GM19467 (cell line): ENCODE measurements at regions not wholly inside any gene's neighbourhood (a gene's known extent, or its start where the extent isn't known, plus 50 kb on each side); places are given as distances from the start of the nearest gene placed in this dataset.
"Not testable (repeated sequence)": the region's sequence is repeated elsewhere in the genome, so short reads cannot be mapped to it uniquely, and the experiment has no call there.

Experiments used
- ATAC-seq: cut with Tn5 transposase; IDR thresholded peaks from one replicate; pipeline ENCODE4 v1.9.1; 2021; ENCODE audit warnings: mild to moderate bottlenecking, moderate library complexity; ENCODE audit not compliant: unreplicated experiment

GRCh38 chr1:102178480-102178879 is 181.8 kb upstream of the OLFM3 start:
- no peak for ATAC-seq

DNA sequence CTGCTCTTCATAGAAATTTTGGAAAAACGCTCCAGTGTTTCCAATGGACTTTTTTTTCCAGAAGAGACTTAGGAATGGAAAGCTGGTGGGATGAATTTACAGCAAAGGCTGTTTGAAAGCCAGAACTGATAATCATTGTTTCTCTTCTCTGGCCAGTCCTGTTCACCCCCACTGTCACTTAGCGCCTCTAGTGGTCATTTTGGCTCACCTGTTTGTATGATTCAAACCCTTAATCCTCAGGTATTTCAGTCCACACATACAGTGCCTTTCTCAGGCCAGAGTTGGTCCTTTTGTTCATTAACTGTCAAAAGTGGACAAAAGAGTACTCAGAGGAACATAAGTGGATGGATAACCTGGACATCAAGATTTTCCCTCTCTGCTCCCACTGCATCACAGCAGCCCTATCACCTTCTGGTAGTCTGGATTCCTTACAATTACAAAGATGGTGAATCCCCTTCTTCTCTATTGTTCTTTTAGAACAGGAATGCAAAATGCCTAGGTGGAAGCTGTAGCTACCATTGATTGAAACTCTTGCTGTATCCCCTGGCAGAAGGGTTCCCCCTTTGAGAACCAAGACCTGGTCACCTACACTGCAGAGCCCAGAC is 177.6 kb upstream of the OLFM3 start:
- ATAC-seq, result peak; percentile 80

DNA sequence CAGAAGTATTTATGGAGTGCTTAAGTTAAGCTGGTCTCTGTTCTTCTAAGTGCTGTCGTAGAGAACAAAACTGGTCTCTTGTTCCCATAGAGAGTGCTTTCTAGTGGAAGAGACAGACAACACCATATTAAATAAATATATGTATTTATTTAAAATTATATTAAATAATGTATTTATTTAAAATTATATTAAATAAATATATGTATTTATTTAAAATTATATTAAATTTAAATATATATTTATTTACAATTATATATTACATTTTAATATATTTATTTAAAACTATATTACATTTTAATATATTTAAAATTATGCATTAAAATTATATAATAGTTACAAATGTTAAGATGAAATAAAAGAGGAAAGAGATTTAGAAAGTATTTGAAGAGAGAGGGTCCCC is 175.5 kb upstream of the OLFM3 start:
- no peak for ATAC-seq

DNA sequence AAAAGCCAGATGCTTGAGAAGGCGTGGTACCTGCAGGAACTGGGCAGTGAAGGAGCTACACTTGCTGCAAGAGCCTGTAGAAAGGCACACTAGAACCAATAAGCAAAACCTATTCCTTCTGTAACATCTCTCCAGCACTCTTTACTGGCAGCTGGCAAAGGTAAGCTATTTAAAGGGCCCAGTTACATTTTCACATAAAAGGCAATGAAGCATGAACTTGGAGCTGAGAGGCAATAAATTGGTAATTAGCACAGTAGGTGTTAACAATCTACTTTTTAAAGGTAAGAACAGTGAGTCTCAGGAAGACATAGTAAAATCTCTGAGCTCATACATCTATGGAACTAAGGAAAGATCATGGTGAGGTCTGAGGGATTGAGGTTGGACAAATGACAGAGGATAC is 167.1 kb upstream of the OLFM3 start:
- ATAC-seq, result no peak

DNA sequence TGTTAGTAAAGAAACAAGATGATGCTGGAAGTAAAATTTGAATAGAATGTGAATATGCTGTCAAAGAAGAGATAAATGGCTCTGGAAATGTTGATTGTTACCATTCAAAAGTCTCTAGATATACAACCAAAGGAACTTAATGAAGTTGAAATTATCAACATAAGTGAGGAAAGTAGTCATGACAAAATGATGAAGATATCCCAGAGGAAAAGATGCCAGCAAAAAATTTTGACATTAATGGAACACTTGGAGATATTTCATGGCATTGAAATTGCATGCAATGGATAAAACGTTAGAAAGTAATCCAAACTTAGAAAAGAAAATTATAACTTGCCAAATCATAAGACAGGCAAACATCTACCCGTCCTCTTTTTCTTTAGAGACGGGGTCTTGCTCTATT is 154.5 kb upstream of the OLFM3 start:
- ATAC-seq, result no peak

- no peak for ATAC-seq
These were observed 124.2 kb upstream of the OLFM3 start for GRCh38 chr1:102120910-102121309.

- no peak for ATAC-seq
These were observed 121.4 kb upstream of the OLFM3 start for GRCh38 chr1:102118150-102118549.

DNA sequence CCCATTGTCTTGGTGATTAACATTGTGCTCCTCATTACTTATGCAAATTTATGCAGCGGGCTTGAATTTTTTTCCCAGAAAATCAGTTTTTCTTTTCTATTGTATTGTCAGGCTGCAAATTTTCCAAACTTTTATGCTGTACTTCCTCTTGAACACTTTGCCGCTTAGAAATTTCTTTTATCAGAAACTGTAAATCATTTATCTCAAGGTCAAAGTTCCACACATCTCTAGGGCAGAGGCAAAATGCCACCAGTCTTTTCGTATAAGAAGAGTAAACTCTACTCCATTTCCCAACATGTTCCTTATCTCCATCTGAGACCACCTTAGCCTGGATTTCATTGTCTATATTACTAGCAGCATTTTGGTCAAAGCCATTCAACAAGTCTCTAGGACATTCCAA is 113.9 kb upstream of the OLFM3 start:
- no peak for ATAC-seq

DNA sequence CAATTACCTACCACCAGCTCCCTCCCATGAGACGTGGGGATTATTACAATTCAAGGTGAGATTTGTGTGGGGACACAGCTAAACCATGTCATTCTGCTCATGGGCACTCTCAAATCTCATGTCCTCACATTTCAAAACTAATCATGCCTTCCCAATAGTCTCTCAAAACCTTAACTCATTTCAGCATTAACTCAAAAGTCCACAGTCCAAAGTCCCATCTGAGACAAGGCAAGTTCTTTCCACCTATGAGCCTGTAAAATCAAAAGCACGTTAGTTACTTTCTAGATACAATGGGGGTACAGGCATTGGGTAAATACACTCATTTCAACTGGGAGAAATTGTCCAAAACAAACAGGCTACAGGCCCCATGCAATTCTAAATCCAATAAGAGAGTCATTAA is 112.8 kb upstream of the OLFM3 start:
- ATAC-seq, result not testable (repeated sequence)

DNA sequence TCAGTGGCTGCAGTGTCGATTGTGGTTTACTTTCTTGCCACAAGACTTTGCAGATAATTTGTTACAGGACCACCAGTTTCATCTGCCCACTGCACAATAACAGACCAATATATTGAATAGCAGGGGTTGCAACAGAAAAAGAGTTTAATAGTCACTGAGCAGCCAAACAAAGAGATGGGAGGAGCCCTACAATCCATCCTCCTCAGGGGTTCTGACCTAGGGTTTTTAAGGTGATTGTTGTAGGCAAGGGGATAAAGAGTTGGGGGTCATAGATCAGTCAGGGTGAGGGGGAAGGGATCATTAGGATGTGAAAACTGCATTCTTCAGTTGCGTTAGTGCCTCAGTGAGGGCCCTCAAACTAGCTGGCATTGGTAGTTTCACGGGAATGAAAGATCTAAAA is 110.7 kb upstream of the OLFM3 start:
- ATAC-seq, result no peak

DNA sequence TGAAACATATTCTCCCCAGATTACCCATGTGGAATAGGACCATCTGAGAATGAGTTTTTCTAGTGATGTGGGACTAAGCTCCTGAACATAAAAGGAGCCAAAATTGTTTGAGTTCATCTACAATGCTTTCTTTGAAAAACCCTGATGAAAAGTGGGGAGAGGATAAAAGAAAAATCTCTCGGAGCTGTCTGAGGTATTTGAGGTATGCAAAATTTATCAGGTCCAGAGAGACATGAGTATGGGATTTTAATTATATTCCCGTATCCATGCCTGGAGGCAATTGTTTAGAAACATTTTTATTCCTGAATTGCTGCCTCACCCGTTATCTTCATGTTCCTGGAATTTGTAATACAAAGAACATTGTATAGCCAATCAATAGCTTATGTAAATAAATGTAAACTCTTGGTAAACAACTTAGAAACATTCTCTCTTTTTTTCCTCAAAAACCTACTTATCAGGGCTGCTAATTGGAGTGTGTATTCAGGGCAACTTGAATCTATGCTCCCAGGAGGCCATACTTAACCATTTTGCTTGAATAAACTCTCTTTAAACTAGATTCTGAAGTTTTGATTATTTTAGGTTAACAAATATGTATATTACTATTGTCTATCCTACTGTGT is 109.3 kb upstream of the OLFM3 start:
- ATAC-seq, result no peak

- no peak for ATAC-seq
These were observed 106.9 kb upstream of the OLFM3 start for GRCh38 chr1:102103646-102104045.

- no peak for ATAC-seq
These were observed 105.6 kb upstream of the OLFM3 start for GRCh38 chr1:102102276-102102780.

GRCh38 chr1:102100666-102101065 is 103.9 kb upstream of the OLFM3 start:
- no peak for ATAC-seq

DNA sequence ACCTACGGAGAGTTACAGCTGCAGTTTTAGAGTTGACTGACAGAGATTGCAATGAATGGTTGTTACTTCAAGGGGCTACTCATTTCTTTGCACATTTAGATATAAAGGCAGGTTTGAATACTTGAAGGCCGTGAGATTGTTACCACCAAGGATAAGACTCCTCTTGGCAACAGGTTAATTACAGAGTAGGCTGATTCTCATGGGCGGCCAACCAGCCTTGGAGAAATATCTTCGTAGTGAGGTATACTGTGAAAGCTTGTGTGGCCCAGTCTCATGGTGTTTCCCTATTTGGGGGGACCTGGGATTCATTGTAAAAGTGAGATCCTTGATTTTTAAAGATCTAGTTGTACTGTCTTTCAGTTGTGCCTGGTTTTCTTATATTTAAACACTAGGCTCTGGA is 103.2 kb upstream of the OLFM3 start:
- no peak for ATAC-seq

DNA sequence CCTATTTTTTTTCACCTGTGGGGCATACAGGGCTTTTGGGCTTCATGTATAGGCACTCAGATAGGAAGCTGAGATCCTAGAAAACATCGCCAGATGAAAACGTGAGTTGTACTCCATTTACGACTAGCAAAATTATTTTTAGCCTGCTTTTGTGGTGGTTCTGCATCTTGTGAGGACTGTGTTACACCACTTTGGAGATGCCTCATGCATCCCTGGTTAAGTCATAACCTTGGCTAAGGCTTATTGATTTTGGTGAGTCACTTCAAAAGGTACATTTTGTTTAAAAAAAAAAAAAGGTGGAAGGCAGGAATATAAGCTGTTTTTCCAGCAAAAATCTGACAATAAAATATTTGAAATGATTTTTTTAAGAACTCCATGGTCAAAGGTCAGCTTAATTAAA is 101.8 kb upstream of the OLFM3 start:
- no peak for ATAC-seq

- no peak for ATAC-seq
These were observed 101.4 kb upstream of the OLFM3 start for GRCh38 chr1:102098081-102098480.

GRCh38 chr1:102097451-102097850 is 100.7 kb upstream of the OLFM3 start:
- ATAC-seq, result no peak

DNA sequence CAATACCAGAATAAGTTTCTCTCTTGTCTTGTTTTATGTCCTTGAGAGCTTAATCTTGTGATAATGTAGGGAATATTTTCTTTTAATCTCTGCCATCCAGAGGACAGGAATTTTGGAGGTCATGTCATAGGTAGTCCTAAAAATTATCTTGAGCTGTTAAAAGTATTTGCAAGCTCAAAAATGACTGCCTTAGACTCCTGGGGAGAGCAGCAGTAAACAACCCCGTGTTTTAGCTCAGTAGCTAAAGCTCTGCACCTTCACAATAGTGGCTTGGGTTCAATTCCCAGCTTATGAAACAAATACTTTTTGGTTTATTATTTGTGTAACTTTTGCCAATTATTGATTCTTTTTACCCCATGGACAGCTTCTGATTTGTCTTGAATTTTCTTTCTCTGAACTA is 99.4 kb upstream of the OLFM3 start:
- ATAC-seq, result no peak

- no peak for ATAC-seq
These were observed 93.1 kb upstream of the OLFM3 start for GRCh38 chr1:102089791-102090190.

- ATAC-seq, result no peak
These were observed 89.2 kb upstream of the OLFM3 start for GRCh38 chr1:102085896-102086295.

DNA sequence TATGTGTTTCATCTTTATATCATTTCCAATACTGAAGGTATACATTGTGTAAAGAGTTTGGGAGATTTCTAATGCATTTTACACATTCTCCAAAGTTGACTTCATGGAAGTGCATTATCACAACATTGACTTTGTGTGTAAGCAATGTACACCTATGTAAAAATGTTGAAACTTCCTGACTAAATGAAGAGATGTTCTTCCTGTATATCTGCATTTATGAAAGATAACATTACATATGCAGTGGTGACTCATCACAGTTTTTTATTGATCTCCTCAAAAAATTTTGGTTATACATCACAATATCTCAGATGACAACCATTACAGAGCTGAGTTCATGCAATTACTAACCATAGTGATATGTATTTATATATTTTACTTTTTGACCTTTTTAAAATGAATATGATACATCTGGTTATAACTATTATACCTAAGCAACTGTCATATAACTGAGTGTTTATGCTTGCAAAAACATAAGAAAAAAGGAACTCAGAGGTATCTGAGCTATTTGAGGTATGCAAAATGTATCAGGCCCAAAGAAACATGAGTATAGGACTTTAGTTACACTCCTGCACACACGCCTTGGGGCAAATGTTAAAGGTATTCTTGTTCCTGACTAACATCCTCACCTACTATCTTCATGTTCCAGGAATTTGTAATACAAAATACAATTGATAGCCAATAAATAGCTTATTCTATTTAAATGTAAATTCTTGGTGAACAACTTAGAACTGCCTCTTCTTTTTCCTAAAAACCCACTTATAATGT is 88.2 kb upstream of the OLFM3 start:
- no peak for ATAC-seq
